ENCODE measurements at regions not wholly inside any gene's neighbourhood (a gene's known extent, or its start where the extent isn't known, plus 50 kb on each side); places are given as distances from the start of the nearest gene placed in this dataset.

DNA sequence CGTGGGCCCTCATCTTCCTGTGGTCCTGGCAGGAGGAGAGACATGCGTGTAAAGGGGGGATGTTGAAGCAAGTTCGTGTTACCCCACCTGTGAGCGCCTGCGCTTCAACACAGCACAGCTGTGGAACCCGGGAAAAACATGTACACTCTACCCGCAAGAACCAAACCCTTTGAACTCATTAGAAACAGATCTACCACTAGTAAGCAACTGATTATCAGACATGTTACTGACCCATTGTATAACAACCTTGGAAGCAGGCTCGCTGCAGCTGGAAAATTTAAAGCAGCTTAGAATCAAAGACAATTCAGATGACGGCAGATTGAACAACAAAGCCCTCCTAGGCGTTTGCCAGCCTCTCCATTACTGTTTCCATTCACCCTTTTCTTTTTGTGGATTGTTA lies 771.7 kb upstream of the SALL3 start:
- H3K27me3 ChIP-seq (ENCODE audit: control insufficient read depth in 2 of 2, insufficient read depth in 2 of 2, low read length in 2 of 2): no peaks in the 10 kb centered on the region
- ATAC-seq (no peak), DNase-seq (no peak)
- ChIA-PET POLR2A (no interaction called here), CTCF (no interaction called here)
- intact Hi-C loops (cut with micrococcal nuclease): no loop called here
- H3K4me3 ChIP-seq (ENCODE audit: low read length): no peak overlapping the region
- H3K36me3 ChIP-seq (ENCODE audit: control insufficient read depth in 2 of 3, insufficient read depth in 3 of 3, low read length in 3 of 3): no peaks in the 10 kb centered on the region
- no peaks in the 10 kb centered on the region for H3K4me1 ChIP-seq (ENCODE audit: control insufficient read depth in 2 of 2, insufficient read depth in 2 of 2, low read length in 2 of 2)
- Mint-ChIP-seq H3K27ac (no peak overlapping the region), H3K27me3 (no peaks in the 10 kb centered on the region), H3K4me1 (no peaks in the 10 kb centered on the region), H3K4me3 (no peak overlapping the region), H3K9me3 (peaks cover 0 to 4% (median 0%) of the 10 kb centered on the region in 11 donors), H3K36me3 (no peaks in the 10 kb centered on the region)
- H3K27ac ChIP-seq (ENCODE audit: low read depth, low read length): no peak overlapping the region
- H3K9me3 ChIP-seq (ENCODE audit: control insufficient read depth in 2 of 3, low read length in 3 of 3): no peaks in the 10 kb centered on the region

DNA sequence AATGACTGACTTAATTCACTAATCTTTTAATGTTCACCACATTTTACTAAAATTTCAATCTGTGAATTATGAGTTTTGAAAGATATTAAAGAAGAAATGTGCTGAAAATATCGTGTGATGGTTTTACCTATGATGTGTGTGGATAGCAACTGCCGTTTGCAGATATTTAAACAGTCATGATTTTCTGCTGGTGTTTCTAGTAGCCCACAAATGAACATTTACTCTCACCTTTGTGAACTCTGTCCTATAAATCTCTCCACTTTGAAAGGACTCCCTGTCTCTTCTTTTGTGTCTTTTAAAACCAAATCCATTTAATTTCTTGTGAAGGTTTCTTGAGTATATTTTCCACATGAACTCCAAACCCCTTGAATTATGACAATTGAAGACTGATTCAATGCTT lies 771.2 kb upstream of the SALL3 start:
- Mint-ChIP-seq H3K9me3 (peaks cover 0 to 5% (median 0%) of the 10 kb centered on the region in 11 donors), H3K27me3 (no peaks in the 10 kb centered on the region), H3K4me1 (no peaks in the 10 kb centered on the region), H3K4me3 (no peak overlapping the region), H3K36me3 (no peaks in the 10 kb centered on the region), H3K27ac (no peak overlapping the region)
- ATAC-seq (no peak), DNase-seq (no peak)
- ChIA-PET POLR2A (no interaction called here), CTCF (no interaction called here)
- intact Hi-C loops (cut with micrococcal nuclease): no loop called here
- no peak overlapping the region for H3K4me3 ChIP-seq (ENCODE audit: low read length)
- H3K4me1 ChIP-seq (ENCODE audit: control insufficient read depth in 2 of 2, insufficient read depth in 2 of 2, low read length in 2 of 2): no peaks in the 10 kb centered on the region
- no peaks in the 10 kb centered on the region for H3K9me3 ChIP-seq (ENCODE audit: control insufficient read depth in 2 of 3, low read length in 3 of 3)
- no peak overlapping the region for H3K27ac ChIP-seq (ENCODE audit: low read depth, low read length)
- H3K27me3 ChIP-seq (ENCODE audit: control insufficient read depth in 2 of 2, insufficient read depth in 2 of 2, low read length in 2 of 2): no peaks in the 10 kb centered on the region
- H3K36me3 ChIP-seq (ENCODE audit: control insufficient read depth in 2 of 3, insufficient read depth in 3 of 3, low read length in 3 of 3): no peaks in the 10 kb centered on the region

DNA sequence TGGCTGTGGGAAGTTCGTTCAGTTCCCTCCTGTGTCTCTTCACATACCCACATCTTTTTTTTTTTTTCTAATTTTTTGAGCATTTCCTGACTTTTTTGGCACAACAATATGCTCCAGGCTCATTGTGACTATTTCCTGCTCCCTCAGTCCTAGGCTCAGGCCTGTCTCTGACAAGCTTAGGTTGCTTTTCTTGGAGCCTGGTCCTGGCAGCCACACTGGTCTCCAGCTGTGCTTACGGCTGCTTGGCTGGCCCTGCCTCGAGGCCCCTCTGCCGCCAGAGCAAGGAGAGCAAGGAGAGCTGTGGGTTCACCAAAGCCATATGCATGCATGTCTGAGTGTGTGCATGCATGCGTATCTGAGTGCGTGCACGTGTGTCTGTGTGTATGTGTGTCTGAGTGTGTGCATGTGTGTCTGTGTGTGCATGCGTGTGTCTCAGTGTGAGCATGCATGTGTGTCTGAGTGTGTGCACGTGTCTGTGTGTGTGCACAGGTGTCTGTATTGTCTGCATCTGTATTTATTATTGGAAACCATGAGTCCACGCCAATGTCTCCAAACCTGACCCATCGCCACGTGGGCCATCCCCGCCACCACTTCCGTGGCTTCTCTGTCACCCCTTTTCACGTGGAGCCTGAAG lies 766.1 kb upstream of the SALL3 start:
- Mint-ChIP-seq H3K36me3 (no peaks in the 10 kb centered on the region), H3K27ac (no peak overlapping the region), H3K27me3 (peaks cover 0 to 5% (median 0%) of the 10 kb centered on the region in 5 donors), H3K4me1 (no peaks in the 10 kb centered on the region), H3K4me3 (no peak overlapping the region), H3K9me3 (peaks cover 0 to 6% (median 0%) of the 10 kb centered on the region in 11 donors)
- no peak overlapping the region for H3K4me3 ChIP-seq (ENCODE audit: low read length)
- H3K27me3 ChIP-seq (ENCODE audit: control insufficient read depth in 2 of 2, insufficient read depth in 2 of 2, low read length in 2 of 2): no peaks in the 10 kb centered on the region
- no peak for ATAC-seq
- intact Hi-C loops (cut with micrococcal nuclease): no loop called here
- no peaks in the 10 kb centered on the region for H3K9me3 ChIP-seq (ENCODE audit: control insufficient read depth in 2 of 3, low read length in 3 of 3)
- H3K36me3 ChIP-seq (ENCODE audit: control insufficient read depth in 2 of 3, insufficient read depth in 3 of 3, low read length in 3 of 3): no peaks in the 10 kb centered on the region
- no peak for DNase-seq
- H3K27ac ChIP-seq (ENCODE audit: low read depth, low read length): no peak overlapping the region
- H3K4me1 ChIP-seq (ENCODE audit: control insufficient read depth in 2 of 2, insufficient read depth in 2 of 2, low read length in 2 of 2): no peaks in the 10 kb centered on the region
- CTCF ChIA-PET: no interaction called here
- POLR2A ChIA-PET: no interaction called here

DNA sequence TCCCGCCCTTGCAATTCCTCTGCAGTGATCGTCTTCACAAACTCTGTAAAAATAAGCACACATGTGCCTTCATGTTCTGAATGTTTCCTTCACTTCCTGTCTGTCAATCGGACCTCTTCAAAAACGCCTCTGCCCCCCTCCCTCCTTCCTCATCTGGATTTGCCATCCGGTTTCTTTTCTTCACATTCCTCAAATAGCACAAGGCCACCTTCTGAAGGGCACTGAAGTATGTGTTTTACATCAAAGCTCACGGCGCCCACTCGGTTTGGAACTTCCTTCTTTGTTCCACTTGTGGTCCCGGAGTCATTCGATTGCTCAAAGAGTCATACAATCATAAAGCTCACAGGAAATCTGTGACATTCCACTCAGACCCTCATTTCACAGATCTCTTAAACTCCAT lies 758.1 kb upstream of the SALL3 start:
- intact Hi-C loops (cut with micrococcal nuclease): no loop called here
- Histone ChIP-seq H3K27me3 (ENCODE audit: control insufficient read depth in 2 of 2, insufficient read depth in 2 of 2, low read length in 2 of 2) (no peaks in the 10 kb centered on the region), H3K4me1 (ENCODE audit: control insufficient read depth in 2 of 2, insufficient read depth in 2 of 2, low read length in 2 of 2) (no peaks in the 10 kb centered on the region), H3K9me3 (ENCODE audit: control insufficient read depth in 2 of 3, low read length in 3 of 3) (no peaks in the 10 kb centered on the region), H3K4me3 (ENCODE audit: low read length) (no peak overlapping the region), H3K27ac (ENCODE audit: low read depth, low read length) (no peak overlapping the region), H3K36me3 (ENCODE audit: control insufficient read depth in 2 of 3, insufficient read depth in 3 of 3, low read length in 3 of 3) (no peaks in the 10 kb centered on the region)
- DNase-seq (no peak), ATAC-seq (no peak)
- POLR2A ChIA-PET: no interaction called here
- no peaks in the 10 kb centered on the region for H3K4me1 Mint-ChIP-seq
- CTCF ChIA-PET: no interaction called here
- H3K4me3 Mint-ChIP-seq: no peak overlapping the region
- peaks cover 0 to 23% (median 3%) of the 10 kb centered on the region in 5 donors for H3K27me3 Mint-ChIP-seq
- H3K27ac Mint-ChIP-seq: no peak overlapping the region
- no peaks in the 10 kb centered on the region for H3K36me3 Mint-ChIP-seq
- H3K9me3 Mint-ChIP-seq: peaks cover 0 to 9% (median 4%) of the 10 kb centered on the region in 11 donors

DNA sequence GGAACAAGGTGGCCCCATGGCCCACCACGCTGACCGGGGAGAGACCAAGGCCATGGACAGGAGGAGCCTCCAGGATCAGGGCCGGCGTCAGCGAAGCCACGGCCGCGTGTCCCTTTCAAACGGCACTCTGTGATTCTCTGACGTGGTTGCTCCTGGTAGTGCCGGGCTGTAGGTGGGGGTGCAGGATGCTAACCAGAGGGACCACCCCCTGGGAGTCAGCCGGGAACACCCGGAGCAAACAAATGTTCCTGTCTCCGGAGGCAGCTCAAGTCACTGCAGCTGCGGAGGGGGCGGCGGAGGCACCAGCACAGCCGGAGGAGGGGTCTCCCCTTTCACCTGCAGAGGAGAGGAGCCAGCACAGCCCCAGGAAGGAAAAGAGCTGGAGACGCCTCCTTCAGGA lies 750.6 kb upstream of the SALL3 start:
- ChIA-PET POLR2A (no interaction called here), CTCF (no interaction called here)
- intact Hi-C loops (cut with micrococcal nuclease): no loop called here
- Histone ChIP-seq H3K9me3 (ENCODE audit: control insufficient read depth in 2 of 3, low read length in 3 of 3) (no peaks in the 10 kb centered on the region), H3K4me3 (ENCODE audit: low read length) (no peak overlapping the region), H3K4me1 (ENCODE audit: control insufficient read depth in 2 of 2, insufficient read depth in 2 of 2, low read length in 2 of 2) (no peaks in the 10 kb centered on the region), H3K27me3 (ENCODE audit: control insufficient read depth in 2 of 2, insufficient read depth in 2 of 2, low read length in 2 of 2) (no peaks in the 10 kb centered on the region), H3K27ac (ENCODE audit: low read depth, low read length) (no peak overlapping the region), H3K36me3 (ENCODE audit: control insufficient read depth in 2 of 3, insufficient read depth in 3 of 3, low read length in 3 of 3) (no peaks in the 10 kb centered on the region)
- ATAC-seq (no peak), DNase-seq (no peak)
- Mint-ChIP-seq H3K4me3 (no peak overlapping the region), H3K27me3 (peaks cover 0 to 34% (median 3%) of the 10 kb centered on the region in 5 donors), H3K4me1 (no peaks in the 10 kb centered on the region), H3K9me3 (peaks cover 0 to 18% (median 8%) of the 10 kb centered on the region in 11 donors), H3K27ac (no peak overlapping the region), H3K36me3 (no peaks in the 10 kb centered on the region)

DNA sequence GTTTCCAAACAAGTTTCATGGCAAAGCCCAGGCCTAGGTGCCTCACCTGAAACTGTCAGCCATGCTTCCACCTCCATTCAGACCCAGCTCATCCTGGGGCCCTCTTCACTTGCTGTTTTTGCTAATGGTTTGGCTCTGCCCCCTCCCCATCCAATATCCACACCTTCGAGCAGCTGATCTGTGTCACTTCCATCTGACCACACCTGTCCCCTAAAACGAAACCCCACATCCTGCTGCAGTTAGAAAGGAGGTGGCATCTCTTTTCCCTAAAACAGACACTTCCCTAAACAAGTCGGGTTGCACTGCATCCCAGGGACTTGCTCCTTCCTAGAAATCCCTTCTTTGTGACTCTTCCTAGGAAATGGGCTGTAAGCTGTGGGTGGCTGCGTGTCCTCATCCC lies 748.7 kb upstream of the SALL3 start:
- Histone ChIP-seq H3K36me3 (ENCODE audit: control insufficient read depth in 2 of 3, insufficient read depth in 3 of 3, low read length in 3 of 3) (no peaks in the 10 kb centered on the region), H3K9me3 (ENCODE audit: control insufficient read depth in 2 of 3, low read length in 3 of 3) (no peaks in the 10 kb centered on the region), H3K4me1 (ENCODE audit: control insufficient read depth in 2 of 2, insufficient read depth in 2 of 2, low read length in 2 of 2) (no peaks in the 10 kb centered on the region), H3K27ac (ENCODE audit: low read depth, low read length) (no peak overlapping the region), H3K27me3 (ENCODE audit: control insufficient read depth in 2 of 2, insufficient read depth in 2 of 2, low read length in 2 of 2) (no peaks in the 10 kb centered on the region), H3K4me3 (ENCODE audit: low read length) (no peak overlapping the region)
- Mint-ChIP-seq H3K9me3 (peaks cover 0 to 18% (median 8%) of the 10 kb centered on the region in 11 donors), H3K27me3 (peaks cover 0 to 41% (median 6%) of the 10 kb centered on the region in 5 donors), H3K27ac (no peak overlapping the region), H3K4me1 (no peaks in the 10 kb centered on the region), H3K36me3 (no peaks in the 10 kb centered on the region), H3K4me3 (no peak overlapping the region)
- POLR2A ChIA-PET: no interaction called here
- no peak for DNase-seq
- no peak for ATAC-seq
- intact Hi-C loops (cut with micrococcal nuclease): no loop called here
- CTCF ChIA-PET: no interaction called here

DNA sequence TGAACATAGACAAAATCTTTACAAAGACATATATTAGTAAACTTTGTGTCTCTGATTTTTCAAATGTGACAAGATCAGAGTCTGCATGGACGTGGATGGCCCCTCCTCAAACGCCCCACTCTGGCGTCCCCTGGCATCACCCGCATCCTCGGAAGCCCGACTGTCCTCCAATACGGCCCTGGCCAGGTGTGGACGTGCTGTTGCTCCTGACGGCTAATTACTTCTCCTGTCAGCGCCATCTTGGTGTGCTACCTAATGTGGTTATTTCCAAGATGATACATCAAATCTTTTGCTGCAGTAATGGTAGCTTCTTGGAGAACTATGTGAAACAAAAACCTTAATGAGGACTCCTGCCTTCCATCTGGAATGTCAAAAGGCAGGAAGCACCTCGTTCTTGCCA lies 747.4 kb upstream of the SALL3 start:
- ATAC-seq (no peak), DNase-seq (no peak)
- H3K27ac Mint-ChIP-seq: no peak overlapping the region
- Histone ChIP-seq H3K27ac (ENCODE audit: low read depth, low read length) (no peak overlapping the region), H3K36me3 (ENCODE audit: control insufficient read depth in 2 of 3, insufficient read depth in 3 of 3, low read length in 3 of 3) (no peaks in the 10 kb centered on the region), H3K4me1 (ENCODE audit: control insufficient read depth in 2 of 2, insufficient read depth in 2 of 2, low read length in 2 of 2) (no peaks in the 10 kb centered on the region), H3K4me3 (ENCODE audit: low read length) (no peak overlapping the region), H3K27me3 (ENCODE audit: control insufficient read depth in 2 of 2, insufficient read depth in 2 of 2, low read length in 2 of 2) (no peaks in the 10 kb centered on the region), H3K9me3 (ENCODE audit: control insufficient read depth in 2 of 3, low read length in 3 of 3) (no peaks in the 10 kb centered on the region)
- H3K9me3 Mint-ChIP-seq: peaks cover 0 to 11% (median 7%) of the 10 kb centered on the region in 11 donors
- intact Hi-C loops (cut with micrococcal nuclease): no loop called here
- H3K36me3 Mint-ChIP-seq: no peaks in the 10 kb centered on the region
- no peaks in the 10 kb centered on the region for H3K4me1 Mint-ChIP-seq
- H3K4me3 Mint-ChIP-seq: no peak overlapping the region
- ChIA-PET CTCF (no interaction called here), POLR2A (no interaction called here)
- H3K27me3 Mint-ChIP-seq: peaks cover 0 to 30% (median 6%) of the 10 kb centered on the region in 5 donors
